Pancreas (tissue), 10 donors: ENCODE measurements at regions not wholly inside any gene's neighbourhood (a gene's known extent, or its start where the extent isn't known, plus 50 kb on each side); places are given as distances from the start of the nearest gene placed in this dataset.

Experiments
- ATAC-seq, 4 donors: fragments of 200-7000 bp; cut with Tn5 transposase; one replicate each; pipeline versions ENCODE4 v1.8.0 to v1.9.1; 2020; ENCODE audit warnings: mild to moderate bottlenecking in 4 of 4, moderate library complexity in 4 of 4
- DNase-seq, 6 donors: peaks; one replicate each; pipeline ENCODE4 v3.0.0-alpha.2; 2020
- FAIRE-seq: peaks from 2 replicates; lab custom pipeline; 2012; peaks lifted over from hg19 to GRCh38; lab: Jason Lieb, UNC
- H3K27ac ChIP-seq, 4 donors: fragments of 200-600 bp; sonication (generic); 1 replicate in 3 of 4; 2 replicates in 1 of 4; pipeline versions ENCODE4 v1.5.0 to v1.8.0; 2020
- H3K27me3 ChIP-seq, 4 donors: fragments of 200-600 bp; one replicate each; pipeline ENCODE4 v1.8.0; 2021
- H3K36me3 ChIP-seq, 3 donors: fragments of 200-600 bp; sonication (generic) in 1 of 3; one replicate each; pipeline versions ENCODE4 v1.5.0 to v1.8.0; 2020 to 2021
- H3K4me1 ChIP-seq, 3 donors: fragments of 200-600 bp; one replicate each; pipeline ENCODE4 v1.8.0; 2021
- H3K4me3 ChIP-seq, 4 donors: fragments of 200-600 bp; sonication (generic) in 2 of 4; one replicate each; pipeline versions ENCODE4 v1.5.0 to v1.8.0; 2020 to 2021
- H3K9me3 ChIP-seq, 4 donors: fragments of 200-600 bp; one replicate each; pipeline ENCODE4 v1.8.0; 2021
- WGBS, 2 donors: extraction: QIAGEN DNeasy Blood & Tissue Kit; methylation state at CpG; one replicate each; pipeline ENCODE4 v1.1.7; 2013; 5-methylcytosine and 5-hydroxymethylcytosine counted together
- intact Hi-C, 3 donors: fragments of 100-400 bp; cut with DNase I; formaldehyde crosslinking; loops; one replicate each; pipeline versions ENCODE4 v1.11.1 to v1.14.2; 2022
- TF ChIP-seq, protein P1 (sequence below), 4 donors: fragments of 200-600 bp; sonication (generic) in 3 of 4; IDR thresholded peaks; one replicate each; pipeline versions ENCODE4 v1.5.0 to v1.8.0; 2021; ENCODE audit warnings: antibody characterized with exemption in 4 of 4
- donor health status: healthy with polysubstance abuse.
- donor health status: DM: no; HTN: no; CAD: no; lungs with moderate emphysema.
- donor health status: DM: no; HTN: no; CAD: no.
- donor health status: control.
- donor health status: control.
- donor health status: Bipolar disorder and iron deficiency.
- donor health status: DM: yes; HTN: yes; CAD: no.
- donor health status: DM: no; HTN: no; CAD: no.
- donor health status: DM: no; HTN: no; CAD: no.
- donor health status: DM: yes; HTN: yes; CAD: no.

GRCh38 chr11:13120691-13121090 lies 111.6 kb downstream of the RASSF10 start:
- 64 to 67% methylated on average over 3 of the region's 3 CpGs for WGBS, 2 donors
- Histone ChIP-seq H3K27me3 (no peaks in the 10 kb centered on the region), H3K4me1 (no peaks in the 10 kb centered on the region), H3K9me3 (no peaks in the 10 kb centered on the region), H3K27ac (no peak overlapping the region), H3K36me3 (no peaks in the 10 kb centered on the region), H3K4me3 (no peak overlapping the region)
- intact Hi-C loops = no loop called here
- TF ChIP-seq, protein P1, sequence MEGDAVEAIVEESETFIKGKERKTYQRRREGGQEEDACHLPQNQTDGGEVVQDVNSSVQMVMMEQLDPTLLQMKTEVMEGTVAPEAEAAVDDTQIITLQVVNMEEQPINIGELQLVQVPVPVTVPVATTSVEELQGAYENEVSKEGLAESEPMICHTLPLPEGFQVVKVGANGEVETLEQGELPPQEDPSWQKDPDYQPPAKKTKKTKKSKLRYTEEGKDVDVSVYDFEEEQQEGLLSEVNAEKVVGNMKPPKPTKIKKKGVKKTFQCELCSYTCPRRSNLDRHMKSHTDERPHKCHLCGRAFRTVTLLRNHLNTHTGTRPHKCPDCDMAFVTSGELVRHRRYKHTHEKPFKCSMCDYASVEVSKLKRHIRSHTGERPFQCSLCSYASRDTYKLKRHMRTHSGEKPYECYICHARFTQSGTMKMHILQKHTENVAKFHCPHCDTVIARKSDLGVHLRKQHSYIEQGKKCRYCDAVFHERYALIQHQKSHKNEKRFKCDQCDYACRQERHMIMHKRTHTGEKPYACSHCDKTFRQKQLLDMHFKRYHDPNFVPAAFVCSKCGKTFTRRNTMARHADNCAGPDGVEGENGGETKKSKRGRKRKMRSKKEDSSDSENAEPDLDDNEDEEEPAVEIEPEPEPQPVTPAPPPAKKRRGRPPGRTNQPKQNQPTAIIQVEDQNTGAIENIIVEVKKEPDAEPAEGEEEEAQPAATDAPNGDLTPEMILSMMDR (IDR thresholded peaks at IDR 0.05) = no peak
- ATAC-seq = no peak
- no peak for FAIRE-seq
- DNase-seq = no peak

- ATAC-seq = peak in 2 of 4 donors; percentile 18 to 50
- WGBS, 2 donors = 80 to 83% methylated on average over 7 of the region's 7 CpGs
- Histone ChIP-seq H3K27ac (no peak overlapping the region), H3K9me3 (no peaks in the 10 kb centered on the region), H3K4me1 (no peaks in the 10 kb centered on the region), H3K4me3 (no peak overlapping the region), H3K36me3 (no peaks in the 10 kb centered on the region), H3K27me3 (no peaks in the 10 kb centered on the region)
- no peak for DNase-seq
- intact Hi-C loops = no loop called here
- FAIRE-seq = no peak
- TF ChIP-seq, protein P1 (IDR thresholded peaks at IDR 0.05) = no peak
These were observed 117.3 kb downstream of the RASSF10 start for GRCh38 chr11:13126430-13126829.

- Histone ChIP-seq H3K27me3 (no peaks in the 10 kb centered on the region), H3K4me1 (no peaks in the 10 kb centered on the region), H3K9me3 (no peaks in the 10 kb centered on the region), H3K36me3 (no peaks in the 10 kb centered on the region), H3K4me3 (no peak overlapping the region), H3K27ac (no peak overlapping the region)
- WGBS, 2 donors = 93 to 96% methylated on average over 2 of the region's 2 CpGs
- FAIRE-seq (no peak), ATAC-seq (no peak), DNase-seq (no peak)
- TF ChIP-seq, protein P1 (IDR thresholded peaks at IDR 0.05) = no peak
- intact Hi-C loops = no loop called here
These were observed 118.0 kb downstream of the RASSF10 start for GRCh38 chr11:13127161-13127560.

GRCh38 chr11:13128354-13128753 lies 119.2 kb downstream of the RASSF10 start:
- 88 to 91% methylated on average over 4 of the region's 4 CpGs for WGBS, 2 donors
- Histone ChIP-seq H3K4me1 (no peaks in the 10 kb centered on the region), H3K9me3 (no peaks in the 10 kb centered on the region), H3K27me3 (no peaks in the 10 kb centered on the region), H3K4me3 (no peak overlapping the region), H3K36me3 (no peaks in the 10 kb centered on the region), H3K27ac (no peak overlapping the region)
- intact Hi-C loops = no loop called here
- FAIRE-seq (no peak), DNase-seq (no peak), ATAC-seq (no peak)
- TF ChIP-seq, protein P1 (IDR thresholded peaks at IDR 0.05) = no peak

GRCh38 chr11:13134066-13134465 lies 125.0 kb downstream of the RASSF10 start:
- WGBS, 2 donors = 59 to 65% methylated on average over 3 of the region's 3 CpGs
- Histone ChIP-seq H3K27ac (no peak overlapping the region), H3K36me3 (no peaks in the 10 kb centered on the region), H3K27me3 (no peaks in the 10 kb centered on the region), H3K9me3 (no peaks in the 10 kb centered on the region), H3K4me3 (no peak overlapping the region), H3K4me1 (no peaks in the 10 kb centered on the region)
- intact Hi-C loops = no loop called here
- no peak for DNase-seq
- FAIRE-seq = no peak
- ATAC-seq = no peak
- TF ChIP-seq, protein P1 (IDR thresholded peaks at IDR 0.05) = no peak
